Astrocyte of the spinal cord (primary cell): ENCODE measurements at regions not wholly inside any gene's neighbourhood (a gene's known extent, or its start where the extent isn't known, plus 50 kb on each side); places are given as distances from the start of the nearest gene placed in this dataset.

Experiments used
- DNase-seq: peaks from one replicate; pipeline ENCODE4 v3.0.0; 2011; ENCODE audit warnings: low read depth, low spot score
- H3K4me3 ChIP-seq: 2 replicates; pipeline ENCODE4 v1.5.1; 2011; ENCODE audit warnings: low read depth, mild to moderate bottlenecking, low read length, moderate library complexity
- in situ Hi-C: cut with HindIII; loops from 2 replicates; pipeline ENCODE4 v1.10.0; 2017; ENCODE audit warnings: low sequenced_read_pairs
- TF ChIP-seq, protein P1 (sequence below): IDR thresholded peaks from 2 replicates; pipeline ENCODE4 v1.5.1; 2012; ENCODE audit warnings: low read depth, mild to moderate bottlenecking, low read length, inconsistent platforms

DNA sequence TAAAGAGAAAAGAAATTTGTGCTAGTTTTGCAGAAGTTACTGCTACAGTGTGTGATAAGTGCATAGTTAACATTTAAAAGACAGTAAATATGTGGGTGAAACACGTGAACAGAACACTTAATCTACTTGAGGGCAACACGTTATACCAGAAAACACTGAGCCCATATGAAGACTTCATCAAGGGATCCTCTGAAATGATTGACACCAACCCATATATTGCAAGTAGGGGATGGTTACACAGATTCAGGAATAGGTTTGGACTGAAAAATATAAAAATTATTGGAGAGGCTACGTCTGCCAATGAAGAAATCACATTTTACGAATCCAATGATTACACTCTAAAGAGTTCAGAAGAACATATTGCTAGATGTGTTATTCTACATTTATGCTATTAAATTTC, 185.6 kb downstream of the GPX5 start:
- TF ChIP-seq, protein P1, sequence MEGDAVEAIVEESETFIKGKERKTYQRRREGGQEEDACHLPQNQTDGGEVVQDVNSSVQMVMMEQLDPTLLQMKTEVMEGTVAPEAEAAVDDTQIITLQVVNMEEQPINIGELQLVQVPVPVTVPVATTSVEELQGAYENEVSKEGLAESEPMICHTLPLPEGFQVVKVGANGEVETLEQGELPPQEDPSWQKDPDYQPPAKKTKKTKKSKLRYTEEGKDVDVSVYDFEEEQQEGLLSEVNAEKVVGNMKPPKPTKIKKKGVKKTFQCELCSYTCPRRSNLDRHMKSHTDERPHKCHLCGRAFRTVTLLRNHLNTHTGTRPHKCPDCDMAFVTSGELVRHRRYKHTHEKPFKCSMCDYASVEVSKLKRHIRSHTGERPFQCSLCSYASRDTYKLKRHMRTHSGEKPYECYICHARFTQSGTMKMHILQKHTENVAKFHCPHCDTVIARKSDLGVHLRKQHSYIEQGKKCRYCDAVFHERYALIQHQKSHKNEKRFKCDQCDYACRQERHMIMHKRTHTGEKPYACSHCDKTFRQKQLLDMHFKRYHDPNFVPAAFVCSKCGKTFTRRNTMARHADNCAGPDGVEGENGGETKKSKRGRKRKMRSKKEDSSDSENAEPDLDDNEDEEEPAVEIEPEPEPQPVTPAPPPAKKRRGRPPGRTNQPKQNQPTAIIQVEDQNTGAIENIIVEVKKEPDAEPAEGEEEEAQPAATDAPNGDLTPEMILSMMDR, result no peak
- no peak for DNase-seq
- in situ Hi-C loops, result no loop called here
- no peak overlapping the region for H3K4me3 ChIP-seq

DNA sequence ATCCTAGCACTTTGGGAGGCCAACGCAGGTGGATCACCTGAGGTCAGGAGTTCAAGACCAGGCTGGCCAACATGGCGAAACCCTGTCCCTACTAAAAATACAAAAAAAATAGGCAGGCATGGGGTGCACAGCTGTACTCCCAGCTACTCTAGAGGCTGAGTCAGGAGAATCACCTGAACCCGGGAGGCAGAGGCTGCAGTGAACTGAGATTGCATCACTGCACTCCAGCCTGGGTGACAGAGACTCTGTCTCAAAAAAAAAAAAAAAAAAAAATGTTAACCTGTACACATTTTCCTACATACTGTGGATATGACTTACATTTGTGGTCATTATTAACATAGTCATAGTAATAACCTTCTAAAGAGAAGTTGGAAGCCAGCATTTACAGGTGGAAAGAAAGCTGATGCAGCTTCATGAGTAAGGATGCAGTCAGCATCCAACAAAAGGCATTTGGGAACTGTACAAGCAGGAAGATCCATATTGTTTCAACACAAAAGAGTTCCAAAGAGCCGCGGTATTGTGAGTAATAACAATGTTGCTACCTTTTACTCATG, 186.2 kb downstream of the GPX5 start:
- H3K4me3 ChIP-seq, result no peak overlapping the region
- TF ChIP-seq, protein P1, result no peak
- in situ Hi-C loops, result no loop called here
- DNase-seq, result no peak

DNA sequence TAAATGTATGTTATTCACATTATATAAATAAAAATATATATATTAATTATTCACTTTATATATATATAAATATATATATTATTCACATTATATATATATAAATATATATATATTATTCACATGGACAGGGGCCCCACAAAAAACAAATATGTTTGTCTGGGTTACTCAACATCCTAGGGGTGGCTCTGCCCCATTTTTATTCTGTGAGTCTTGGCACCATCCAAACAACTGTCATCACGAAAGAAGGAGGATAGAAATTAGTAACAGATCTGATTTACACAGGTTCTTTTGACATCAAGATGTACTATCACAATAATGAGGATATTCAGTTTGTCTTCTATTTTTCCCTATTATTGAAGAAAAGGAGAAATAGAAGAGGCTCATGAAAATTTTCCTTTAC, 187.3 kb downstream of the GPX5 start:
- no peak for DNase-seq
- in situ Hi-C loops, result no loop called here
- TF ChIP-seq, protein P1, result no peak
- no peak overlapping the region for H3K4me3 ChIP-seq

DNA sequence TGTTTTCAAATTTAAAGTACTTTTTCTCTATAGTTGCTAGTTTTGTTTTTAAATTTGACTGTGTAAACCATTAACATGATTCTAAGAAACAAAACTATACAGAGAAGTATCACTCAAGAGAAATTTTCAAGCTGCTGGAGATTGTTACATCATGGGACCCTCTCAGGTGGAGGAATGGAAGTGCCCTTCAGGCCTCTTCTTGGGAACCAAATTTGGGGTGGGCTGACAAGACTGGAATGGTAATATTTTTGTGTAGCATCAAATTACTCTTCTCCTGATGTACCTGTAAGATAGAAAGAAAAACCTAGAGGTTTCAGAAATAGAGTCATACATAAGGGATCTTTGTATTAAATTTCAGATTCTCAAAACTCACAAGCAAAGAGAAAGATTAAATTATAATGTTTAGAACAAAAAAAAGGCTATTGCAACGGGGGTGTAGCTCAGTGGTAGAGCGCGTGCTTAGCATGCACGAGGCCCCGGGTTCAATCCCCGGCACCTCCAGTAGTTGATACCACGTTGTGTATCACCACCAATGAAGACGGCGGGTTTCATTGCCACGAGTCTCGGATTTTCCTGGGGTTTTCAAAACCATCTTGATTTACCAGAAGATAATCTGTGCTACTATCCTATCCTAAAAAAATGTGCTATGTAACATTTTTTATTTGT, 193.7 kb downstream of the GPX5 start:
- TF ChIP-seq, protein P1, result no peak
- in situ Hi-C loops, result no loop called here
- no peak overlapping the region for H3K4me3 ChIP-seq
- DNase-seq, result no peak

DNA sequence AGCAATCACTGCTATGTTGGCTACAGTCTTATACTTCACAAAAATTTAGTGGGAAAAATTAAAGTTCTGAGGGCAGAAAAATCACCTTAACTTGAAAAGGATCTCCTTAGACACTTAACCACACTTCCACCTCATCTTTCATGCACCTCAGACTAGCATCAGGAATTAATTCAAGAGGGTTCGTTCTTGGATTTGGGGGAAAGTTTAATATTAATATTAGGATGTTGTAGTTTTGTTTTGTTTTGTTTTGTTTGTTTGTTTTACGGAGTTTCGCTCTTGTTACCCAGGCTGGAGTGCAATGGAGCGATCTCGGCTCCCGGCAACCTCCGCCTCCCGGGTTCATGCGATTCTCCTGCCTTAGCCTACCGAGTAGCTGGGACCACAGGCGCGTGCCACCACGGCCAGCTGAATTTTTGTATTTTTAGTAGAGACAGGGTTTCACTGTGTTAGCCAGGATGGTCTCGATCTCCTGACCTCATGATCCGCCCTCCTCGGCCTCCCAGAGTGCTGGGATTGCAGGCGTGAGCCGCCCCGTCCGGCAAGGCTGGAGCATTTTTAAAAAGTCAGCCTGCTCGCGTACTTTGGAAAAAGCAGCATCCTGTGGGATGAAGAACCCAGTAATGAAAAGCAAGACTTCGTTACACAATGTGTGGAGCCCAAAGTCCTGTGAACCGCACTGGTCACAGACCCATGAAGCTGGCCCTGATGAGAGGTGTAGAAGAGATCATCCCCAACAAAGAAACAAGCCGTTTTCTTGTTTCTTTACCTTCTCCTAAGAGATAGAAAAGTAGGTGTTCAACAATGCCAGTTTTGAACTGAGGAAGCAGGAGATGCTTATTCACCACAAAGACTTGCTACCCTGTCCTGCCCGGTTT, 194.9 kb downstream of the GPX5 start:
- no peak for DNase-seq
- TF ChIP-seq, protein P1, result no peak
- H3K4me3 ChIP-seq, result no peak overlapping the region
- in situ Hi-C loops, result no loop called here

DNA sequence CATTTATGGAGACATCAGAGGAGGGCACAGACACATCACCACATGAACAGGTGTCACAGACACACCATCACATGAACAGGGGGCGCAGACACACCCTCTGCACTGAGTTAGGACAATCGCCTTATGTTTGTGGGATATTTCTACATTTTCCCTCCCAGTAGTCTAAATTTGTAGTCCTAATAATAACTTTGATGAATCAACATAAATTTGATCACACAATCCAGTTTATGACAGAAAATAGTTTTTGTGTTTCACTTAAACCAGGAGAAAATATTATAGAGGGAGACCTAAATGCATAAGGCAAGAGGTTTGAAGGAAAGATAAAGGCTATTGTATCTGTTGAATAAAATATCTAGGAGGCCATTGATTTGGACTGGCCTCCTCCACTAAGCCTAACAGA, 195.7 kb downstream of the GPX5 start:
- TF ChIP-seq, protein P1, result no peak
- in situ Hi-C loops, result no loop called here
- no peak overlapping the region for H3K4me3 ChIP-seq
- DNase-seq, result no peak
